ENCODE measurements at regions not wholly inside any gene's neighbourhood (a gene's known extent, or its start where the extent isn't known, plus 50 kb on each side); places are given as distances from the start of the nearest gene placed in this dataset.
A peak's percentile ranks its signal among the peaks of the same experiment; 100 is the strongest.

GRCh38 chr16:49115956-49116355 lies 165.7 kb downstream of the CBLN1 start:
- H3K9me3 ChIP-seq = no peaks in the 10 kb centered on the region
- DNase-seq = no peak
- TF ChIP-seq CTCF (IDR thresholded peaks at IDR 0.05) = no peak
- 70 to 76% (median 72%) methylated on average over 9 of the region's 9 CpGs for WGBS, 3 donors
- peaks cover 10% of the 10 kb centered on the region for H3K4me1 ChIP-seq
- intact Hi-C loops (cut with DNase I) = no loop called here
- ATAC-seq = no peak
- H3K27me3 ChIP-seq (ENCODE audit: insufficient read depth in 3 of 3, low read length in 2 of 3) = no peaks in the 10 kb centered on the region
- no peaks in the 10 kb centered on the region for H3K36me3 ChIP-seq (ENCODE audit: insufficient read depth in 1 of 2, low read depth in 1 of 2)
- no peak overlapping the region for H3K4me3 ChIP-seq
- no peak overlapping the region for H3K27ac ChIP-seq

- Histone ChIP-seq H3K36me3 (ENCODE audit: insufficient read depth in 1 of 2, low read depth in 1 of 2) (no peaks in the 10 kb centered on the region), H3K4me1 (peaks cover 10% of the 10 kb centered on the region), H3K27me3 (ENCODE audit: insufficient read depth in 3 of 3, low read length in 2 of 3) (no peaks in the 10 kb centered on the region), H3K27ac (no peak overlapping the region), H3K4me3 (no peak overlapping the region), H3K9me3 (no peaks in the 10 kb centered on the region)
- intact Hi-C loops (cut with DNase I) = no loop called here
- 22 to 27% (median 27%) methylated on average over 5 of the region's 5 CpGs for WGBS, 3 donors
- ATAC-seq (peak in 2 of 4 donors; percentile 25 to 75), DNase-seq (no peak)
- TF ChIP-seq CTCF (IDR thresholded peaks at IDR 0.05) = no peak
Measured at GRCh38 chr16:49112754-49113153, 168.9 kb downstream of the CBLN1 start.

- H3K27me3 ChIP-seq (ENCODE audit: insufficient read depth in 3 of 3, low read length in 2 of 3) = no peaks in the 10 kb centered on the region
- WGBS, 3 donors = 83 to 90% (median 89%) methylated on average over 1 of the region's 1 CpG
- H3K9me3 ChIP-seq = no peaks in the 10 kb centered on the region
- no peak for TF ChIP-seq CTCF (IDR thresholded peaks at IDR 0.05)
- no peak overlapping the region for H3K27ac ChIP-seq
- H3K4me1 ChIP-seq = peaks cover 10% of the 10 kb centered on the region
- intact Hi-C loops (cut with DNase I) = no loop called here
- ATAC-seq (no peak), DNase-seq (no peak)
- H3K36me3 ChIP-seq (ENCODE audit: insufficient read depth in 1 of 2, low read depth in 1 of 2) = no peaks in the 10 kb centered on the region
- no peak overlapping the region for H3K4me3 ChIP-seq
Measured at GRCh38 chr16:49111351-49111750, 170.3 kb downstream of the CBLN1 start.

- Histone ChIP-seq H3K27me3 (ENCODE audit: insufficient read depth in 3 of 3, low read length in 2 of 3) (no peaks in the 10 kb centered on the region), H3K9me3 (no peaks in the 10 kb centered on the region), H3K36me3 (ENCODE audit: insufficient read depth in 1 of 2, low read depth in 1 of 2) (no peaks in the 10 kb centered on the region), H3K4me3 (no peak overlapping the region), H3K4me1 (peaks cover 10% of the 10 kb centered on the region), H3K27ac (no peak overlapping the region)
- WGBS, 3 donors = 82 to 88% (median 85%) methylated on average over 3 of the region's 3 CpGs
- TF ChIP-seq CTCF (IDR thresholded peaks at IDR 0.05) = no peak
- DNase-seq (no peak), ATAC-seq (no peak)
- intact Hi-C loops (cut with DNase I) = no loop called here
Measured at GRCh38 chr16:49108611-49109010, 173.0 kb downstream of the CBLN1 start.

GRCh38 chr16:49103298-49103697 lies 178.3 kb downstream of the CBLN1 start:
- WGBS, 3 donors = 89 to 96% (median 93%) methylated on average over 3 of the region's 3 CpGs
- Histone ChIP-seq H3K9me3 (no peaks in the 10 kb centered on the region), H3K27ac (no peak overlapping the region), H3K4me3 (no peak overlapping the region), H3K4me1 (no peaks in the 10 kb centered on the region), H3K36me3 (ENCODE audit: insufficient read depth in 1 of 2, low read depth in 1 of 2) (no peaks in the 10 kb centered on the region), H3K27me3 (ENCODE audit: insufficient read depth in 3 of 3, low read length in 2 of 3) (no peaks in the 10 kb centered on the region)
- ATAC-seq (no peak), DNase-seq (no peak)
- TF ChIP-seq CTCF (IDR thresholded peaks at IDR 0.05) = no peak
- intact Hi-C loops (cut with DNase I) = no loop called here

Data from psoas muscle (tissue), 7 donors.